SK-N-SH (cell line): ENCODE measurements at regions not wholly inside any gene's neighbourhood (a gene's known extent, or its start where the extent isn't known, plus 50 kb on each side); places are given as distances from the start of the nearest gene placed in this dataset.

Experiments
- CTCF ChIA-PET: fragments of 300-600, 350-600 bp; formaldehyde crosslinking; extraction: SDS; loops from one replicate; lab custom pipeline; 2021; lab: Yijun Ruan, JAX
- POLR2A ChIA-PET: fragments of 350-600 bp; sonication (Branson Sonifier 250); formaldehyde crosslinking; extraction: SDS; loops from one replicate; lab custom pipeline; 2020; ENCODE audit warnings: antibody characterized with exemption, inconsistent platforms; lab: Yijun Ruan, JAX
- DNase-seq: peaks from one replicate; pipeline ENCODE4 v3.0.0; 2012
- H2AFZ ChIP-seq: fragments of 200-600 bp; sonication (generic); 2 replicates; pipeline ENCODE4 v1.8.1; 2016; ENCODE audit warnings: antibody characterized with exemption, mild to moderate bottlenecking, low read depth
- H3F3A ChIP-seq: fragments of 200-600 bp; sonication (generic); replicated peaks from 2 replicates; pipeline ENCODE3; 2016; ENCODE audit warnings: antibody characterized with exemption, mild to moderate bottlenecking; ENCODE audit not compliant: insufficient read depth
- H3K27ac ChIP-seq, 2 experiments: fragments of 200-500 bp in 1 of 2; fragments of 200-600 bp in 1 of 2; sonication (Bioruptor generic) in 1 of 2; sonication (generic), shearing (Covaris generic) in 1 of 2; 2 replicates each; pipeline versions ENCODE4 v1.5.1 to v1.6.1; 2014 to 2016; ENCODE audit warnings: low read depth in 2 of 2, inconsistent platforms in 1 of 2, low read length in 1 of 2, mild to moderate bottlenecking in 1 of 2, mixed read lengths in 1 of 2
- H3K27me3 ChIP-seq: fragments of 200-600 bp; sonication (generic), shearing (Covaris generic); 2 replicates; pipeline ENCODE4 v1.6.1; 2016; ENCODE audit warnings: mixed run types; ENCODE audit not compliant: insufficient read depth
- H3K36me3 ChIP-seq, 2 experiments: fragments of 200-500 bp in 1 of 2; fragments of 200-600 bp in 1 of 2; sonication (Bioruptor generic) in 1 of 2; sonication (generic) in 1 of 2; replicated peaks in 1 of 2; 2 replicates each; pipeline versions ENCODE3 to v1.5.1; 2014 to 2016; ENCODE audit warnings: low read length in 1 of 2, mild to moderate bottlenecking in 1 of 2; ENCODE audit not compliant: insufficient read depth in 2 of 2, control insufficient read depth in 1 of 2
- H3K4me1 ChIP-seq, 2 experiments: fragments of 200-500 bp in 1 of 2; fragments of 200-600 bp in 1 of 2; sonication (Bioruptor generic) in 1 of 2; sonication (generic), shearing (Covaris generic) in 1 of 2; 2 replicates each; pipeline versions ENCODE4 v1.5.1 to v1.6.1; 2014 to 2016; ENCODE audit warnings: low read depth in 1 of 2, low read length in 1 of 2, mixed run types in 1 of 2; ENCODE audit not compliant: insufficient read depth in 2 of 2, control insufficient read depth in 1 of 2
- H3K4me2 ChIP-seq: fragments of 200-600 bp; sonication (generic), shearing (Covaris generic); 2 replicates; pipeline ENCODE4 v1.6.1; 2017; ENCODE audit warnings: mixed run types
- H3K4me3 ChIP-seq, 2 experiments: fragments of 200-500 bp in 1 of 2; fragments of 200-600 bp in 1 of 2; sonication (Bioruptor generic) in 1 of 2; sonication (generic), shearing (Covaris generic) in 1 of 2; 2 replicates each; pipeline versions ENCODE4 v1.5.1 to v1.8.1; 2014 to 2016; ENCODE audit warnings: low read depth in 2 of 2, inconsistent platforms in 1 of 2, low read length in 1 of 2, mild to moderate bottlenecking in 1 of 2, mixed read lengths in 1 of 2, moderate library complexity in 1 of 2
- H3K79me2 ChIP-seq: fragments of 200-600 bp; sonication (generic); 2 replicates; pipeline ENCODE4 v1.8.1; 2017; ENCODE audit warnings: mild to moderate bottlenecking; ENCODE audit not compliant: insufficient read depth
- H3K9ac ChIP-seq: fragments of 200-600 bp; sonication (generic); 2 replicates; pipeline ENCODE4 v1.6.1; 2017; ENCODE audit warnings: mixed run types
- H3K9me2 ChIP-seq: fragments of 200-600 bp; sonication (generic); 2 replicates; pipeline ENCODE4 v1.6.1; 2017; ENCODE audit warnings: mixed run types
- H3K9me3 ChIP-seq: fragments of 200-600 bp; sonication (generic); 2 replicates; pipeline ENCODE4 v1.6.1; 2017; ENCODE audit warnings: mixed run types, mild to moderate bottlenecking, moderate library complexity
- H4K20me1 ChIP-seq: fragments of 200-600 bp; sonication (generic); 2 replicates; pipeline ENCODE4 v1.6.1; 2017; ENCODE audit warnings: mild to moderate bottlenecking, mixed run types; ENCODE audit not compliant: insufficient read depth
- CHD2 ChIP-seq: fragments of 150-350 bp; IDR thresholded peaks from 2 replicates; pipeline ENCODE4 v1.6.1; 2018; ENCODE audit warnings: low read length; ENCODE audit not compliant: partially characterized antibody
- ELF1 ChIP-seq: IDR thresholded peaks from 2 replicates; pipeline ENCODE4 v1.4.0; 2012
- EP300 ChIP-seq, 2 experiments: IDR thresholded peaks; 2 replicates each; pipeline versions ENCODE4 v1.4.0 to v1.6.1; 2012; ENCODE audit warnings: borderline replicate concordance in 1 of 2, low read depth in 1 of 2, low read length in 1 of 2
- EZH2phosphoT487 ChIP-seq: fragments of 200-600 bp; sonication (generic); IDR thresholded peaks from 2 replicates; pipeline ENCODE4 v1.6.1; 2017; ENCODE audit warnings: low read depth, mixed run types, mild to moderate bottlenecking, antibody characterized with exemption, moderate library complexity, borderline replicate concordance
- FOXM1 ChIP-seq: IDR thresholded peaks from 2 replicates; pipeline ENCODE4 v1.4.0; 2012; ENCODE audit warnings: low read depth, mild to moderate bottlenecking
- GABPA ChIP-seq: IDR thresholded peaks from 2 replicates; pipeline ENCODE4 v1.4.0; 2012; ENCODE audit warnings: low read depth, mild to moderate bottlenecking
- GATA2 ChIP-seq: sonication (generic); formaldehyde crosslinking; IDR thresholded peaks from 2 replicates; pipeline ENCODE4 v1.5.0; 2020; ENCODE audit warnings: mild to moderate bottlenecking, missing genetic modification reagents
- MXI1 ChIP-seq: IDR thresholded peaks from 2 replicates; pipeline ENCODE4 v1.6.1; 2012; ENCODE audit warnings: mild to moderate bottlenecking, low read depth, low read length, improper control_type of control experiment
- NRF1 ChIP-seq: IDR thresholded peaks from 2 replicates; pipeline ENCODE4 v1.6.1; 2012; ENCODE audit warnings: low read depth, mild to moderate bottlenecking, low read length
- POLR2AphosphoS5 ChIP-seq: IDR thresholded peaks from 2 replicates; pipeline ENCODE4 v1.6.1; 2012; ENCODE audit warnings: low read depth, low read length
- RCOR1 ChIP-seq: fragments of 150-350 bp; IDR thresholded peaks from 2 replicates; pipeline ENCODE4 v1.6.1; 2017; ENCODE audit warnings: antibody characterized with exemption, low read length
- RXRA ChIP-seq: IDR thresholded peaks from 2 replicates; pipeline ENCODE4 v1.4.0; 2012; ENCODE audit warnings: low read depth, mild to moderate bottlenecking, borderline replicate concordance
- SIN3A ChIP-seq: IDR thresholded peaks from 2 replicates; pipeline ENCODE4 v1.6.1; 2012; ENCODE audit warnings: low read depth, mild to moderate bottlenecking, low read length, moderate library complexity, borderline replicate concordance
- SMC3 ChIP-seq: IDR thresholded peaks from 2 replicates; pipeline ENCODE4 v1.6.1; 2012; ENCODE audit warnings: low read depth, low read length, improper control_type of control experiment
- TAF1 ChIP-seq: IDR thresholded peaks from 2 replicates; pipeline ENCODE4 v1.6.1; 2012; ENCODE audit warnings: low read depth, mild to moderate bottlenecking, low read length, moderate library complexity, borderline replicate concordance
- TEAD4 ChIP-seq: IDR thresholded peaks from 2 replicates; pipeline ENCODE4 v1.4.0; 2012; ENCODE audit warnings: mild to moderate bottlenecking, borderline replicate concordance; ENCODE audit not compliant: insufficient read depth
- YY1 ChIP-seq: IDR thresholded peaks from 2 replicates; pipeline ENCODE4 v1.4.0; 2012; ENCODE audit warnings: low read depth, mild to moderate bottlenecking
- WGBS: methylation state at CpG from one replicate; pipeline ENCODE4 v1.1.6; 2017; ENCODE audit warnings: low lambda C conversion rate; 5-methylcytosine and 5-hydroxymethylcytosine counted together
- TF ChIP-seq, protein P1 (sequence below): IDR thresholded peaks from 2 replicates; pipeline ENCODE4 v1.4.0; 2012; ENCODE audit warnings: low read depth
- TF ChIP-seq, protein P2 (sequence below): IDR thresholded peaks from 2 replicates; pipeline ENCODE4; 2012
- TF ChIP-seq, protein P3 (sequence below): IDR thresholded peaks from 2 replicates; pipeline ENCODE4 v1.4.0; 2012; ENCODE audit warnings: low read depth, borderline replicate concordance

DNA sequence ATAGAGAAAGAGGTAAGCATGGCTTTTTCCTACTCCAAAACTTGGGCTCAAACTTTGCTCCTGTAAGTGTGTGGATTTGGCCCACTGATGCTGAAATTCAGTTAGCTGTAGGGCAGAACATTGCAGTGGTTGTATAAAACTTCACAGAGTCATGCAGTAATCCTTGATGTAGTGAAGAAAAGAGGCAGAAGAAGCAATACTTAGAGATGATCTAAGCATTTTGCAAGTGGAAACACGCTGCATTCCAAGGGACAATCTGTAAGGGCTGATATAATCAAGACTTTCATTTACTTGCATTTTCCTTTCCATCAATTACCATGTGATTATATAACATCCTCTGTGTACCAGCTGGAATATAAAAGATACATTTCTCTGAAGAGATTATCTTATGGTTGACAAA lies 338.8 kb downstream of the DNAJB9 start:
- Histone ChIP-seq H3K9ac (no peak overlapping the region), H3K27ac (no peak overlapping the region), H3K4me1 (no peaks in the 10 kb centered on the region), H3K4me2 (no peak overlapping the region), H3K4me3 (no peak overlapping the region), H3K27me3 (no peaks in the 10 kb centered on the region), H3F3A (no peaks in the 10 kb centered on the region), H4K20me1 (no peaks in the 10 kb centered on the region), H3K79me2 (no peaks in the 10 kb centered on the region), H3K36me3 (no peaks in the 10 kb centered on the region), H3K9me2 (no peaks in the 10 kb centered on the region), H3K9me3 (no peaks in the 10 kb centered on the region), H2AFZ (no peak overlapping the region)
- ChIA-PET CTCF (no interaction called here), POLR2A (no interaction called here)
- 12% methylated on average over 1 of the region's 1 CpG for WGBS
- TF ChIP-seq EP300 (IDR thresholded peaks at IDR 0.05; ENCODE audit: borderline replicate concordance in 1 of 2, low read depth in 1 of 2, low read length in 1 of 2) (no peak), YY1 (no peak), GABPA (no peak), POLR2AphosphoS5 (no peak), TEAD4 (no peak), TAF1 (no peak), NRF1 (no peak), MXI1 (no peak), SIN3A (no peak), ELF1 (no peak), FOXM1 (no peak), SMC3 (no peak), EZH2phosphoT487 (no peak), RXRA (no peak), CHD2 (no peak), GATA2 (no peak), RCOR1 (no peak)
- TF ChIP-seq, protein P1, sequence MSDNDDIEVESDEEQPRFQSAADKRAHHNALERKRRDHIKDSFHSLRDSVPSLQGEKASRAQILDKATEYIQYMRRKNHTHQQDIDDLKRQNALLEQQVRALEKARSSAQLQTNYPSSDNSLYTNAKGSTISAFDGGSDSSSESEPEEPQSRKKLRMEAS, result no peak
- TF ChIP-seq, protein P2, sequence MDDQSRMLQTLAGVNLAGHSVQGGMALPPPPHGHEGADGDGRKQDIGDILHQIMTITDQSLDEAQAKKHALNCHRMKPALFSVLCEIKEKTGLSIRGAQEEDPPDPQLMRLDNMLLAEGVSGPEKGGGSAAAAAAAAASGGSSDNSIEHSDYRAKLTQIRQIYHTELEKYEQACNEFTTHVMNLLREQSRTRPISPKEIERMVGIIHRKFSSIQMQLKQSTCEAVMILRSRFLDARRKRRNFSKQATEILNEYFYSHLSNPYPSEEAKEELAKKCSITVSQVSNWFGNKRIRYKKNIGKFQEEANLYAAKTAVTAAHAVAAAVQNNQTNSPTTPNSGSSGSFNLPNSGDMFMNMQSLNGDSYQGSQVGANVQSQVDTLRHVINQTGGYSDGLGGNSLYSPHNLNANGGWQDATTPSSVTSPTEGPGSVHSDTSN, result no peak
- TF ChIP-seq, protein P3, sequence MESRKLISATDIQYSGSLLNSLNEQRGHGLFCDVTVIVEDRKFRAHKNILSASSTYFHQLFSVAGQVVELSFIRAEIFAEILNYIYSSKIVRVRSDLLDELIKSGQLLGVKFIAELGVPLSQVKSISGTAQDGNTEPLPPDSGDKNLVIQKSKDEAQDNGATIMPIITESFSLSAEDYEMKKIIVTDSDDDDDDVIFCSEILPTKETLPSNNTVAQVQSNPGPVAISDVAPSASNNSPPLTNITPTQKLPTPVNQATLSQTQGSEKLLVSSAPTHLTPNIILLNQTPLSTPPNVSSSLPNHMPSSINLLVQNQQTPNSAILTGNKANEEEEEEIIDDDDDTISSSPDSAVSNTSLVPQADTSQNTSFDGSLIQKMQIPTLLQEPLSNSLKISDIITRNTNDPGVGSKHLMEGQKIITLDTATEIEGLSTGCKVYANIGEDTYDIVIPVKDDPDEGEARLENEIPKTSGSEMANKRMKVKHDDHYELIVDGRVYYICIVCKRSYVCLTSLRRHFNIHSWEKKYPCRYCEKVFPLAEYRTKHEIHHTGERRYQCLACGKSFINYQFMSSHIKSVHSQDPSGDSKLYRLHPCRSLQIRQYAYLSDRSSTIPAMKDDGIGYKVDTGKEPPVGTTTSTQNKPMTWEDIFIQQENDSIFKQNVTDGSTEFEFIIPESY, result no peak
- DNase-seq, result no peak
